ENCODE measurements at regions not wholly inside any gene's neighbourhood (a gene's known extent, or its start where the extent isn't known, plus 50 kb on each side); places are given as distances from the start of the nearest gene placed in this dataset.

DNA sequence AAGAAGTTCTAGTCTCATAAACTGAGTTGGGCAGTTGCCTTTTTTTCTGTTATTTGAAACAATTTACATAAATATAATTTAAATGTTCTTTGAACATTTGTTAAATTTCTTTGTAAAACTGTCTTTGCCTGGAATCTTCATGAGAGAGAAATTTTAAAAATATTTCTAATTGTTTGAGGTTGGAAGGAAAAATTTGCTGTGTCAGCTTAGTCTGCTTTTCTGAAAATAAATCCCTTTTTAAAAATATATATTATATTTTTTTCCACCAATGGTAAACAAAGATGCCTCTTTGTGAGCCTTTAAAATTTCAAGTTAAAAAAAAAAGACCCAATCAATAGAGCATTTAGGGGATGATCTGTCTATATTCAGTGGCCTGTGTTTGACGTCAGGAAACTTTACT lies 542.7 kb downstream of the KIF4B start (continued):
- TF ChIP-seq, protein P1, sequence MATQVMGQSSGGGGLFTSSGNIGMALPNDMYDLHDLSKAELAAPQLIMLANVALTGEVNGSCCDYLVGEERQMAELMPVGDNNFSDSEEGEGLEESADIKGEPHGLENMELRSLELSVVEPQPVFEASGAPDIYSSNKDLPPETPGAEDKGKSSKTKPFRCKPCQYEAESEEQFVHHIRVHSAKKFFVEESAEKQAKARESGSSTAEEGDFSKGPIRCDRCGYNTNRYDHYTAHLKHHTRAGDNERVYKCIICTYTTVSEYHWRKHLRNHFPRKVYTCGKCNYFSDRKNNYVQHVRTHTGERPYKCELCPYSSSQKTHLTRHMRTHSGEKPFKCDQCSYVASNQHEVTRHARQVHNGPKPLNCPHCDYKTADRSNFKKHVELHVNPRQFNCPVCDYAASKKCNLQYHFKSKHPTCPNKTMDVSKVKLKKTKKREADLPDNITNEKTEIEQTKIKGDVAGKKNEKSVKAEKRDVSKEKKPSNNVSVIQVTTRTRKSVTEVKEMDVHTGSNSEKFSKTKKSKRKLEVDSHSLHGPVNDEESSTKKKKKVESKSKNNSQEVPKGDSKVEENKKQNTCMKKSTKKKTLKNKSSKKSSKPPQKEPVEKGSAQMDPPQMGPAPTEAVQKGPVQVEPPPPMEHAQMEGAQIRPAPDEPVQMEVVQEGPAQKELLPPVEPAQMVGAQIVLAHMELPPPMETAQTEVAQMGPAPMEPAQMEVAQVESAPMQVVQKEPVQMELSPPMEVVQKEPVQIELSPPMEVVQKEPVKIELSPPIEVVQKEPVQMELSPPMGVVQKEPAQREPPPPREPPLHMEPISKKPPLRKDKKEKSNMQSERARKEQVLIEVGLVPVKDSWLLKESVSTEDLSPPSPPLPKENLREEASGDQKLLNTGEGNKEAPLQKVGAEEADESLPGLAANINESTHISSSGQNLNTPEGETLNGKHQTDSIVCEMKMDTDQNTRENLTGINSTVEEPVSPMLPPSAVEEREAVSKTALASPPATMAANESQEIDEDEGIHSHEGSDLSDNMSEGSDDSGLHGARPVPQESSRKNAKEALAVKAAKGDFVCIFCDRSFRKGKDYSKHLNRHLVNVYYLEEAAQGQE (IDR thresholded peaks at IDR 0.05; ENCODE audit: low read depth), result no peak
- no peak for TF ChIP-seq ELF1 (IDR thresholded peaks at IDR 0.05; ENCODE audit: borderline replicate concordance, low read depth)

DNA sequence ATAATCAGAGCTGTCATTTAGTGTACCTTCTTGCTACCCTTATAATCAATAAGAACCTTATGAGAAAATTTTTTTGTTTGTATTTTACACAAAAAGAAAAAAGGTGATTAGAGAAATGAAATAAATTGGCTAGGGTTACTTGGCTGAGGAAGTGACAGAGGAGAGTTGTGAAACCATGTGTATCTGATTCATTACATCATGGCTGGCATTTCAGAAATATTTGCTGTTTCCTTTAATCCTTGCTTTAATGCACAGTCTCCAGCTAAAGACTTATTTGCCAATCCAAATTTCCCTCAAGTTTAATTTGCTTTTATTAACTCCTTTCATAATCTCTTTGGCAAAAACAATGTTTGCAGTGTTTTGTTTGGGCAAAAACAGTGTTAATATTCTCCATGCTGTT lies 543.1 kb downstream of the KIF4B start:
- ChIA-PET POLR2A (no interaction called here), RAD21 (ENCODE audit: low non-redundant PET in 1 of 2, low total read pairs in 2 of 2, uncharacterized antibody in 2 of 2, unreplicated experiment in 2 of 2) (no interaction called here), CTCF (no interaction called here)
- H4K20me1 ChIP-seq (ENCODE audit: insufficient read depth), result no peaks in the 10 kb centered on the region
- no peak overlapping the region for H3K4me3 ChIP-seq (replicated peaks in 1 of 2; ENCODE audit: low read depth in 1 of 2, low read length in 2 of 2)
- H3K79me2 ChIP-seq (ENCODE audit: insufficient read depth, low read length), result no peaks in the 10 kb centered on the region
- H3K9ac ChIP-seq (ENCODE audit: low read length), result no peak overlapping the region
- H3K4me1 ChIP-seq (ENCODE audit: control insufficient read depth in 1 of 2, insufficient read depth in 2 of 2, low read length in 2 of 2), result no peaks in the 10 kb centered on the region
- H3K4me2 ChIP-seq (ENCODE audit: low read length), result no peak overlapping the region
- no peak overlapping the region for H2AFZ ChIP-seq (ENCODE audit: low read depth, low read length, poor library complexity, severe bottlenecking)
- intact Hi-C loops (cut with micrococcal nuclease), result no loop called here
- H3K36me3 ChIP-seq (ENCODE audit: control insufficient read depth in 1 of 2, insufficient read depth in 2 of 2, low read length in 2 of 2), result no peaks in the 10 kb centered on the region
- H3K9me2 ChIP-seq (ENCODE audit: insufficient read depth), result no peaks in the 10 kb centered on the region
- H3K9me3 ChIP-seq (ENCODE audit: control insufficient read depth in 1 of 2, insufficient read depth in 1 of 2, low read depth in 1 of 2, low read length in 2 of 2), result peaks cover 0 to 3% of the 10 kb centered on the region in 2 experiments; a peak in 1 of 4 replicates
- ATAC-seq, result no peak
- no peaks in the 10 kb centered on the region for H3K27me3 ChIP-seq (ENCODE audit: insufficient read depth, low read length)
- H3K27ac ChIP-seq (ENCODE audit: low read depth, low read length), result no peak overlapping the region
- no TSS peak for BruUV-seq (replicated peaks)
- no peak for DNase-seq (ENCODE audit: low read depth, low spot score)
- no peak for TF ChIP-seq SP1 (IDR thresholded peaks at IDR 0.05; ENCODE audit: low read depth)
- TF ChIP-seq, protein P2, sequence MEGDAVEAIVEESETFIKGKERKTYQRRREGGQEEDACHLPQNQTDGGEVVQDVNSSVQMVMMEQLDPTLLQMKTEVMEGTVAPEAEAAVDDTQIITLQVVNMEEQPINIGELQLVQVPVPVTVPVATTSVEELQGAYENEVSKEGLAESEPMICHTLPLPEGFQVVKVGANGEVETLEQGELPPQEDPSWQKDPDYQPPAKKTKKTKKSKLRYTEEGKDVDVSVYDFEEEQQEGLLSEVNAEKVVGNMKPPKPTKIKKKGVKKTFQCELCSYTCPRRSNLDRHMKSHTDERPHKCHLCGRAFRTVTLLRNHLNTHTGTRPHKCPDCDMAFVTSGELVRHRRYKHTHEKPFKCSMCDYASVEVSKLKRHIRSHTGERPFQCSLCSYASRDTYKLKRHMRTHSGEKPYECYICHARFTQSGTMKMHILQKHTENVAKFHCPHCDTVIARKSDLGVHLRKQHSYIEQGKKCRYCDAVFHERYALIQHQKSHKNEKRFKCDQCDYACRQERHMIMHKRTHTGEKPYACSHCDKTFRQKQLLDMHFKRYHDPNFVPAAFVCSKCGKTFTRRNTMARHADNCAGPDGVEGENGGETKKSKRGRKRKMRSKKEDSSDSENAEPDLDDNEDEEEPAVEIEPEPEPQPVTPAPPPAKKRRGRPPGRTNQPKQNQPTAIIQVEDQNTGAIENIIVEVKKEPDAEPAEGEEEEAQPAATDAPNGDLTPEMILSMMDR (IDR thresholded peaks at IDR 0.05 in 2 of 3, conservative IDR thresholded peaks at IDR 0.05 in 1 of 3; ENCODE audit: borderline replicate concordance in 1 of 3, insufficient read depth in 1 of 3, low read depth in 2 of 3, low read length in 2 of 3), result no peak
- no peak for TF ChIP-seq EZH2phosphoT487 (IDR thresholded peaks at IDR 0.05; ENCODE audit: borderline replicate concordance)
- TF ChIP-seq, protein P3, sequence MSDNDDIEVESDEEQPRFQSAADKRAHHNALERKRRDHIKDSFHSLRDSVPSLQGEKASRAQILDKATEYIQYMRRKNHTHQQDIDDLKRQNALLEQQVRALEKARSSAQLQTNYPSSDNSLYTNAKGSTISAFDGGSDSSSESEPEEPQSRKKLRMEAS (IDR thresholded peaks at IDR 0.05), result no peak
- no peak for TF ChIP-seq TCF7L2 (IDR thresholded peaks at IDR 0.05; ENCODE audit: borderline replicate concordance, extremely low read depth, insufficient read depth, insufficient read length)
- TF ChIP-seq POLR2AphosphoS5 (IDR thresholded peaks at IDR 0.05; ENCODE audit: low read depth, low read length), result no peak
- TF ChIP-seq CEBPB (IDR thresholded peaks at IDR 0.05; ENCODE audit: low read depth), result no peak
- no peak for TF ChIP-seq YY1 (IDR thresholded peaks at IDR 0.05; ENCODE audit: extremely low read depth, insufficient replicate concordance, low read depth, low read length)
- TF ChIP-seq FOSL1 (IDR thresholded peaks at IDR 0.05; ENCODE audit: low read depth), result no peak
- no peak for TF ChIP-seq SRF (IDR thresholded peaks at IDR 0.05; ENCODE audit: low read depth)
- TF ChIP-seq, protein P4, sequence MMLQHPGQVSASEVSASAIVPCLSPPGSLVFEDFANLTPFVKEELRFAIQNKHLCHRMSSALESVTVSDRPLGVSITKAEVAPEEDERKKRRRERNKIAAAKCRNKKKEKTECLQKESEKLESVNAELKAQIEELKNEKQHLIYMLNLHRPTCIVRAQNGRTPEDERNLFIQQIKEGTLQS (IDR thresholded peaks at IDR 0.05), result no peak
- no peak for TF ChIP-seq ELF1 (IDR thresholded peaks at IDR 0.05; ENCODE audit: borderline replicate concordance, low read depth)
- TF ChIP-seq JUND (IDR thresholded peaks at IDR 0.05), result no peak
- no peak for TF ChIP-seq RAD21 (IDR thresholded peaks at IDR 0.05; ENCODE audit: low read depth)
- TF ChIP-seq POLR2A (IDR thresholded peaks at IDR 0.05; ENCODE audit: borderline replicate concordance, extremely low read depth, insufficient read depth, insufficient read length), result no peak
- no peak for TF ChIP-seq EZH2 (IDR thresholded peaks at IDR 0.05)
- TF ChIP-seq, protein P1 (IDR thresholded peaks at IDR 0.05; ENCODE audit: low read depth), result no peak
